Panc1 (cell line): ENCODE measurements at regions not wholly inside any gene's neighbourhood (a gene's known extent, or its start where the extent isn't known, plus 50 kb on each side); places are given as distances from the start of the nearest gene placed in this dataset.

Experiments used
- ATAC-seq: fragments of 200-7000 bp; cut with Tn5 transposase; 2 replicates; pipeline ENCODE4 v1.9.1; 2020; ENCODE audit warnings: mild to moderate bottlenecking, moderate library complexity
- BruUV-seq: library from RNA; stranded (reverse); fragments of 400-500 nt; replicated peaks from 2 replicates; lab custom pipeline; 2021; lab: Mats Ljungman, UMichigan
- CTCF ChIA-PET: fragments of 300-600 bp; sonication (Branson Sonifier 250); formaldehyde crosslinking; loops from one replicate; lab custom pipeline; 2022; ENCODE audit warnings: antibody characterized with exemption; lab: Charles Lee
- POLR2A ChIA-PET: fragments of 300-600 bp; sonication (Branson Sonifier 250); formaldehyde crosslinking; loops from one replicate; lab custom pipeline; 2022; ENCODE audit warnings: antibody characterized with exemption; lab: Charles Lee
- DNase-seq: peaks from one replicate; pipeline ENCODE4 v3.0.0-alpha.2; 2010; ENCODE audit warnings: low read depth, low spot score
- H3K27ac ChIP-seq: 2 replicates; pipeline ENCODE4 v1.5.1; 2011; ENCODE audit warnings: mild to moderate bottlenecking, low read length, inconsistent platforms
- H3K27me3 ChIP-seq: fragments of 200-500 bp; sonication (Bioruptor generic); 2 replicates; pipeline ENCODE4 v1.6.0; 2014; ENCODE audit warnings: low read length, inconsistent platforms; ENCODE audit not compliant: control insufficient read depth, insufficient read depth
- H3K36me3 ChIP-seq: fragments of 200-500 bp; sonication (Bioruptor generic); 2 replicates; pipeline ENCODE4 v1.5.1; 2014; ENCODE audit warnings: inconsistent platforms, mild to moderate bottlenecking, low read length, moderate library complexity; ENCODE audit not compliant: control insufficient read depth, insufficient read depth
- H3K4me1 ChIP-seq: 2 replicates; pipeline ENCODE4 v1.5.1; 2011; ENCODE audit warnings: inconsistent platforms, mild to moderate bottlenecking, low read length, moderate library complexity; ENCODE audit not compliant: control insufficient read depth, insufficient read depth
- H3K4me3 ChIP-seq, 2 experiments: 2 replicates each; pipeline ENCODE4 v1.5.1; 2011 to 2012; ENCODE audit warnings: low read depth in 2 of 2, low read length in 2 of 2, mild to moderate bottlenecking in 2 of 2, inconsistent platforms in 1 of 2, moderate library complexity in 1 of 2
- H3K9me3 ChIP-seq: fragments of 200-500 bp; sonication (Bioruptor generic); 2 replicates; pipeline ENCODE4 v1.5.1; 2014; ENCODE audit warnings: low read depth, mild to moderate bottlenecking, inconsistent platforms, low read length, moderate library complexity; ENCODE audit not compliant: control insufficient read depth, insufficient read depth
- POLR2AphosphoS5 ChIP-seq: IDR thresholded peaks from 2 replicates; pipeline ENCODE4 v1.6.1; 2012; ENCODE audit warnings: mild to moderate bottlenecking, low read depth, low read length, moderate library complexity
- SIN3A ChIP-seq: IDR thresholded peaks from 2 replicates; pipeline ENCODE4 v1.6.1; 2012; ENCODE audit warnings: low read depth, mild to moderate bottlenecking, low read length, moderate library complexity, borderline replicate concordance; ENCODE audit not compliant: insufficient read depth
- TCF7L2 ChIP-seq: IDR thresholded peaks from 2 replicates; pipeline ENCODE4 v1.6.1; 2011; ENCODE audit warnings: mild to moderate bottlenecking, low read depth, low read length, inconsistent platforms
- in situ Hi-C: cut with HindIII; loops from 2 replicates; pipeline ENCODE4 v1.10.0; 2016; ENCODE audit warnings: low sequenced_read_pairs, low pct_unique_long_range_greater_than_20kb
- intact Hi-C: fragments of 100-400 bp; cut with micrococcal nuclease; formaldehyde crosslinking; loops from one replicate; pipeline ENCODE4 v1.10.0; 2022; ENCODE audit not compliant: unreplicated experiment
- TF ChIP-seq, protein P1 (sequence below): fragments of 450-650 bp; IDR thresholded peaks from 2 replicates; pipeline ENCODE4 v1.5.1; 2017; ENCODE audit warnings: mild to moderate bottlenecking
- TF ChIP-seq, protein P2 (sequence below), 2 experiments: IDR thresholded peaks; 2 replicates each; pipeline ENCODE4 v1.6.1; 2011 to 2012; ENCODE audit warnings: low read depth in 2 of 2, control low read depth in 1 of 2, low read length in 1 of 2, mild to moderate bottlenecking in 1 of 2, moderate library complexity in 1 of 2; ENCODE audit not compliant: insufficient read depth in 1 of 2

DNA sequence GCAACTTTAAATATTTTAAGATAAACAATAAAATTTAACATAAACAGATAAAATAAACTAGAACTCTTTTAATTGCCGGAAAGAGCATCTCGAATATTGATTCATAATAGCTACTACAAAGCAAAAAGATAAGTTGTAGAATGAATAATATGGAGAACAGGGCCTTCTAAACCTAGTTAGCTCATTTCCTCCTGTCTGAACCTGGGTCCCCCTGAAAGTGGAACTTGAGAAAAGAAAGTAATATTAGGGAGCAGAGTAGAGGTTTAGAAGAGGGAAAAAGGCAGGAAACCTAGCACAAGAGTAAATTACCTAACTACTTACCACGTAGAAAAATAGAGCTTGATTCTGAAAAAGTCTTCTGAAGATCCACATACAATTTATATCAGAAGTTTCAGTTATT lies 80.7 kb upstream of the NETO1 start:
- H3K27ac ChIP-seq: no peak overlapping the region
- DNase-seq (no peak), ATAC-seq (no peak)
- BruUV-seq: no TSS peak
- POLR2A ChIA-PET: no interaction called here
- H3K27me3 ChIP-seq: no peaks in the 10 kb centered on the region
- H3K36me3 ChIP-seq: no peaks in the 10 kb centered on the region
- H3K9me3 ChIP-seq: no peaks in the 10 kb centered on the region
- CTCF ChIA-PET: no interaction called here
- in situ Hi-C loops: no loop called here
- no peak overlapping the region for H3K4me3 ChIP-seq
- TF ChIP-seq, protein P1, sequence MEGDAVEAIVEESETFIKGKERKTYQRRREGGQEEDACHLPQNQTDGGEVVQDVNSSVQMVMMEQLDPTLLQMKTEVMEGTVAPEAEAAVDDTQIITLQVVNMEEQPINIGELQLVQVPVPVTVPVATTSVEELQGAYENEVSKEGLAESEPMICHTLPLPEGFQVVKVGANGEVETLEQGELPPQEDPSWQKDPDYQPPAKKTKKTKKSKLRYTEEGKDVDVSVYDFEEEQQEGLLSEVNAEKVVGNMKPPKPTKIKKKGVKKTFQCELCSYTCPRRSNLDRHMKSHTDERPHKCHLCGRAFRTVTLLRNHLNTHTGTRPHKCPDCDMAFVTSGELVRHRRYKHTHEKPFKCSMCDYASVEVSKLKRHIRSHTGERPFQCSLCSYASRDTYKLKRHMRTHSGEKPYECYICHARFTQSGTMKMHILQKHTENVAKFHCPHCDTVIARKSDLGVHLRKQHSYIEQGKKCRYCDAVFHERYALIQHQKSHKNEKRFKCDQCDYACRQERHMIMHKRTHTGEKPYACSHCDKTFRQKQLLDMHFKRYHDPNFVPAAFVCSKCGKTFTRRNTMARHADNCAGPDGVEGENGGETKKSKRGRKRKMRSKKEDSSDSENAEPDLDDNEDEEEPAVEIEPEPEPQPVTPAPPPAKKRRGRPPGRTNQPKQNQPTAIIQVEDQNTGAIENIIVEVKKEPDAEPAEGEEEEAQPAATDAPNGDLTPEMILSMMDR: no peak
- TF ChIP-seq POLR2AphosphoS5 (no peak), SIN3A (no peak), TCF7L2 (no peak)
- TF ChIP-seq, protein P2, sequence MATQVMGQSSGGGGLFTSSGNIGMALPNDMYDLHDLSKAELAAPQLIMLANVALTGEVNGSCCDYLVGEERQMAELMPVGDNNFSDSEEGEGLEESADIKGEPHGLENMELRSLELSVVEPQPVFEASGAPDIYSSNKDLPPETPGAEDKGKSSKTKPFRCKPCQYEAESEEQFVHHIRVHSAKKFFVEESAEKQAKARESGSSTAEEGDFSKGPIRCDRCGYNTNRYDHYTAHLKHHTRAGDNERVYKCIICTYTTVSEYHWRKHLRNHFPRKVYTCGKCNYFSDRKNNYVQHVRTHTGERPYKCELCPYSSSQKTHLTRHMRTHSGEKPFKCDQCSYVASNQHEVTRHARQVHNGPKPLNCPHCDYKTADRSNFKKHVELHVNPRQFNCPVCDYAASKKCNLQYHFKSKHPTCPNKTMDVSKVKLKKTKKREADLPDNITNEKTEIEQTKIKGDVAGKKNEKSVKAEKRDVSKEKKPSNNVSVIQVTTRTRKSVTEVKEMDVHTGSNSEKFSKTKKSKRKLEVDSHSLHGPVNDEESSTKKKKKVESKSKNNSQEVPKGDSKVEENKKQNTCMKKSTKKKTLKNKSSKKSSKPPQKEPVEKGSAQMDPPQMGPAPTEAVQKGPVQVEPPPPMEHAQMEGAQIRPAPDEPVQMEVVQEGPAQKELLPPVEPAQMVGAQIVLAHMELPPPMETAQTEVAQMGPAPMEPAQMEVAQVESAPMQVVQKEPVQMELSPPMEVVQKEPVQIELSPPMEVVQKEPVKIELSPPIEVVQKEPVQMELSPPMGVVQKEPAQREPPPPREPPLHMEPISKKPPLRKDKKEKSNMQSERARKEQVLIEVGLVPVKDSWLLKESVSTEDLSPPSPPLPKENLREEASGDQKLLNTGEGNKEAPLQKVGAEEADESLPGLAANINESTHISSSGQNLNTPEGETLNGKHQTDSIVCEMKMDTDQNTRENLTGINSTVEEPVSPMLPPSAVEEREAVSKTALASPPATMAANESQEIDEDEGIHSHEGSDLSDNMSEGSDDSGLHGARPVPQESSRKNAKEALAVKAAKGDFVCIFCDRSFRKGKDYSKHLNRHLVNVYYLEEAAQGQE (IDR thresholded peaks at IDR 0.05; ENCODE audit: insufficient read depth in 1 of 2, low read depth in 2 of 2, low read length in 1 of 2): no peak
- H3K4me1 ChIP-seq: no peaks in the 10 kb centered on the region
- intact Hi-C loops: no loop called here

DNA sequence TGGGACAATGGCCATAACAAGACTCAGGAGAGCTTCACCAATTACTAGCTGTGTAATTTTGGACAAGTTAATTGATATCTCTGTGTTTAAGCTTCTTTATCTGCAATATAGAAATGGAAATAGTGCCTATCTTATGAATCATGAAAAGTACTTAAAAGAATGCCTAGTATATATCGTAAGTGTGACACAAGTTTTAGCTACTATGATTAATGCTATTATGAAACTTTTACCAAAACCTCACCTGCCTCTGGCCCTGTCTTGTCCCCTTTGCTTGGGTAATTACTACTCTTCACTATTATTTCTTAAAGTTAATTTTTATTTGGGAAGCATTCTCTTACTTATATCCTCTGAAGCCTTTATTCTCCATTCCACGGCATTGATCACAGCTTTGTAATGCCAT lies 75.0 kb upstream of the NETO1 start:
- no peak overlapping the region for H3K27ac ChIP-seq
- in situ Hi-C loops (no loop called here), intact Hi-C loops (no loop called here)
- H3K27me3 ChIP-seq: no peaks in the 10 kb centered on the region
- ChIA-PET CTCF (no interaction called here), POLR2A (no interaction called here)
- no peaks in the 10 kb centered on the region for H3K36me3 ChIP-seq
- H3K4me3 ChIP-seq: no peak overlapping the region
- no peaks in the 10 kb centered on the region for H3K9me3 ChIP-seq
- DNase-seq (no peak), ATAC-seq (no peak)
- TF ChIP-seq, protein P2 (IDR thresholded peaks at IDR 0.05; ENCODE audit: insufficient read depth in 1 of 2, low read depth in 2 of 2, low read length in 1 of 2): no peak
- TF ChIP-seq SIN3A: no peak
- TF ChIP-seq, protein P1: no peak
- no peak for TF ChIP-seq POLR2AphosphoS5
- TF ChIP-seq TCF7L2: no peak
- BruUV-seq: no TSS peak
- no peaks in the 10 kb centered on the region for H3K4me1 ChIP-seq
